A549 (cell line): ENCODE measurements at regions not wholly inside any gene's neighbourhood (a gene's known extent, or its start where the extent isn't known, plus 50 kb on each side); places are given as distances from the start of the nearest gene placed in this dataset.

Source experiments
- small RNA-seq, 6 experiments: library from RNA; depleted of rRNA; stranded (forward); fragments of <200 nt; gene quantifications; one replicate each; pipeline ENCODE3, GENCODE V24; 2012

Small RNA genes lying in the stretch of these regions (small RNA-seq; reads per million reads assigned to genes)
- gene AP003385.4 (0 reads per million in 6 experiments), gene AP003716.2 (0 reads per million in 6 experiments), gene RNU6-46P (0 to 2.1 (median 0.16) reads per million in 6 experiments)
